ENCODE measurements at regions not wholly inside any gene's neighbourhood (a gene's known extent, or its start where the extent isn't known, plus 50 kb on each side); places are given as distances from the start of the nearest gene placed in this dataset.

DNA sequence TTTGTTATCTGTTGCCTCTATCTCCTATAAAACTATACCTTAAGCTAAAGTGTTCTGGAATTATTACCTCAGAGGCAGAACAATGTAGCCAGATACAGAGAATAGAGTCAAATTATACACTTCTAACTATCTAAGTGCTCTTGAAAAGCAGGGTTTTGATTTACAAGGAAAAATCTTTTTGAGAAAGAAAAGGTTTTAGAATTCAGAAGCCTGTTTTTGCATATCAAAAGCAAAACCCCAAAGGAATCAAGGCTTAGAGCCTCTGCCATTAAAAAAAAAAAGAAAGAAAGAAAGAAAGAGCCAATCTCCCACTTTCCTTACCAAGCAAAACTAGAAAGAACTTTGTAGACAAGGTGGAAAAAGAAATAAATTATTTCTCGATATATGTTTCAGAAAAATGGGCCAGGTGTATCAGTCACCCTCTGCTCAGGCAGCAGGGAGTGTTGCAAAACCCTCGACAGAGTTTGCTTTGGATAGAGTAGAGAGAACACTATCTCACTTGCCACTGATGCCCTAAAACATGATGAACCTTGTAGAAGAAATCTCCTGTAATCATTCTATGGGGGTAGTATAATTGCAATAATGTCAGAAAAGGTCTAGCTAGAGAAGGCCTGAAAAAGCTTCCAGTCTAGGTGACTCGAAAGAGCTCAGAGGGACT lies 318.3 kb downstream of the PCDH10 start:
- DNase-seq (ENCODE audit: low spot score) = no peak

DNA sequence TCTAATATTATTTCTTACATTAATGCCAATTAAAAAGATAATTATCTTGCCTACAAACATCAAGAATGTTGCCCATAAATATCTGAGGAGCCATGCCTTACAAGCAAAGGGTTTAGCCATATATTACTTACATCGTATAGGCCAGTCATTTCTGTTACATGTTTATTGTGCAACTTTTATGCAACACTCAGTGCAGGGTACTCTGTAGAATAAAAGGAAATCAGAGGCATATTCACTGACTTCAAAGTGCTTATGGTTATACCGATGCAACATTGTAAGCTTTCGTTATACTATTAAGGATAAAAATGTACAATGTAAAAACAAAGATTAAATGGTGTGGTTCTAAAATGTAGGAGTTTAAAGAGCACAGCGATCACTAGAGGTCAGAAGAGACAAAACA lies 315.9 kb downstream of the PCDH10 start:
- DNase-seq (ENCODE audit: low spot score) = no peak

GRCh38 chr4:133464311-133464710 lies 315.2 kb downstream of the PCDH10 start:
- DNase-seq (ENCODE audit: low spot score) = no peak

- no peak for DNase-seq (ENCODE audit: low spot score)
These were observed 303.6 kb downstream of the PCDH10 start for GRCh38 chr4:133452678-133453077.

- no peak for DNase-seq (ENCODE audit: low spot score)
These were observed 301.7 kb downstream of the PCDH10 start for GRCh38 chr4:133450813-133451212.

GRCh38 chr4:133440404-133440803 lies 291.3 kb downstream of the PCDH10 start:
- no peak for DNase-seq (ENCODE audit: low spot score)

- DNase-seq (ENCODE audit: low spot score) = no peak
These were observed 290.7 kb downstream of the PCDH10 start for GRCh38 chr4:133439830-133440229.

GRCh38 chr4:133424605-133425004 lies 275.5 kb downstream of the PCDH10 start:
- no peak for DNase-seq (ENCODE audit: low spot score)

- no peak for DNase-seq (ENCODE audit: low spot score)
These were observed 254.8 kb downstream of the PCDH10 start for GRCh38 chr4:133403913-133404312.

- no peak for DNase-seq (ENCODE audit: low spot score)
These were observed 253.5 kb downstream of the PCDH10 start for GRCh38 chr4:133402616-133403015.

DNA sequence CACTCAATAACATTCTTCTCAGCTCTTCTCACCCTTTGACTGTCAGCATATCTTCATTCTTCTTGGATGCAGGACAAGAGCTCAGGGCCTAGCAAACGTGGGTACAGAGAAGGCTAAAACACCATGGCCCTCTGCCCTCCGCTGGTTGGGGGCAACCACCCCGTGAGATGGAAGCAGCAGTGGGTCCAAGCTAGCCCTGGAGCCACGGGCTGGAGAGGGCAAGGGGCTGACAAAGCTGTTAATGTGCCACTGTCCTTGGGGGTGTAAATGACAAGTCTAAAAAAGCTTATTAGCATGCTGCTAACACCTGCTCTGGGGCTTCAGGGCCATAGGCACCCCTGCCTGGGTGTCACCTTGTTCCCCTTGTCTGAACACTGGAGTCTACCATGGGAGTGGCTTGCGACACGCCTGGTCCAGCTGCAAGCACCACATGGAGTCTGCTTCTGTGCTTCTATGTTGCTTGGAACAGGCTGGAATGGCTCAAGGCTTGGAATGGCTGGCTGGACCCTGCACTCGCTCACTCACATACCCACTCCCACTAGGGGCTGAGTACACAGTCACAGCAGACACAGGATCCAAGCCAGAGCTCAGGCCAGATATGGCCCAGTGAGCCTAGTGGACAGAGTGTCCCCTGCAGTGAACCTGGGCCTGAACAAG lies 246.0 kb downstream of the PCDH10 start:
- no peak for DNase-seq (ENCODE audit: low spot score)

DNA sequence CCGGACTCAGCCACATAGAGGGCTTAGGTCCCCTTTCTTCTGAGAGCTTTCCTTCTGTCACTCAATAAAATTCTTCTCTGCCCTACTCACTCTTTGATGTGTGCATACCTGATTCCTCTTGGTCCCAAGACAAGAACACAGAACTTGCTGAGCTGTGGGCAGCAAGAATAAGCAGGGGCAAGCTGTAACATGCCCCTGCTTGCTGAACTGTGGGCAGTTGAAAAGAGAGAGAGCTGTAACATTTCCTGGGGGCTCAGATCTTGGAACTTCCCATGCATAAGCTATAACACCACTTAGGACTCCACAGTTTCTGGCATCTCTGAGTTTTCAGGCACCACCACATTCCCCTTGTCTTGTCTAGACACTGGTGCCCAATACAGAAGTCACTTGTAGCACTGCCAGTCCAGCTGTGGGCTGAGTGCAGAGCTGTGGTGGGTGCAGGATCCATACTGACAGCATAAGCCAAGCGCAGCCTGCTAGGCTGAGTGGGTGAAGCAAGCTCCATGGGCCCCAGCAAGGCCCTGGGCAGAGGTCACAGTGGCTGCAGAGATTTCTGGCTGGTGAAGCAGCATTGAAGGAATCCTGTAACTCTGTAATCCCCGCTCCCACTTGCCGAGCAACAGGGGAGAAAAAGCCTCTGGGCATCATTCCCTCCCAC lies 241.2 kb downstream of the PCDH10 start:
- no peak for DNase-seq (ENCODE audit: low spot score)

- no peak for DNase-seq (ENCODE audit: low spot score)
These were observed 239.9 kb downstream of the PCDH10 start for GRCh38 chr4:133389029-133389428.

DNA sequence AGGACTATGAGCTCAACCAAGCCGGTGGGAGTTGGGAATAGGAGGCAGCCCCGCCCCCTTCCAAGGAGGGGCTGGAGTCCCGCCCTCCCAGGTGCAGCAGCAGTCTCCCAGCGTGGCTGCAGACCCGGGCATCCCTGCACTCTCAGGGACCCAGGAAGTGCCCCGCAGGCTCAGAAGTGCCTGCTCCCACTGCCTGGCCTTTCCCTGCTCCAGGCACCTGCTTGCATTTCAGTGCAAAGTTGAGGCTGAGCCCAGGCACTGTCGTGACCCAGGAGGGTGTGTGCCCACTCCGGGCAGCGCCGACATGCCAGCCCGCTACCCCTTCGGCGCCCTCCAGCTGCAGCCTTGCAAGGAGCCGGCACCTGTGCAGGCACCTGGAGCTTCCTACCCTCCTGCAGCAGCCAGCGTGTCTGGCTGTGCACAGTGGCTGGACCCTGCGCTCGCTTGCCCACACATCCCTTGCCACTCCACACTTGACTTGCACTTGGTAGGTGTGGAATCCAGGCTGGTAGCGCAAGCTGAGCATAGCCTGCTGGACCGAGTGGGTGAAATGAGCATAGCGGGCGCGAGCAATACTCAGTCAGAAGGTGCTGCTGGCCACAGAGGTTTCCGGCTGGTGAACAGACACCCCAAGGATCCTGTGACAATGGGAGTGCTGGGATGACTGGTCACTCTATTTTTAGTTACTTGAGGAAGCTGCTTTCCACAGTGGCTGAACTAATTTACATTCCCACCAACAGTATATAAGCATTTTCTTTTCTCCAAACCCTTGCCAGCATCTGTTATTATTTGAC lies 236.3 kb downstream of the PCDH10 start:
- no peak for DNase-seq (ENCODE audit: low spot score)

- DNase-seq (ENCODE audit: low spot score) = no peak
These were observed 230.8 kb downstream of the PCDH10 start for GRCh38 chr4:133379681-133380438.

- DNase-seq (ENCODE audit: low spot score) = no peak
These were observed 228.2 kb downstream of the PCDH10 start for GRCh38 chr4:133377286-133377685.

- no peak for DNase-seq (ENCODE audit: low spot score)
These were observed 223.6 kb downstream of the PCDH10 start for GRCh38 chr4:133372699-133373098.

GRCh38 chr4:133355633-133356032 lies 206.5 kb downstream of the PCDH10 start:
- DNase-seq (ENCODE audit: low spot score) = no peak

DNA sequence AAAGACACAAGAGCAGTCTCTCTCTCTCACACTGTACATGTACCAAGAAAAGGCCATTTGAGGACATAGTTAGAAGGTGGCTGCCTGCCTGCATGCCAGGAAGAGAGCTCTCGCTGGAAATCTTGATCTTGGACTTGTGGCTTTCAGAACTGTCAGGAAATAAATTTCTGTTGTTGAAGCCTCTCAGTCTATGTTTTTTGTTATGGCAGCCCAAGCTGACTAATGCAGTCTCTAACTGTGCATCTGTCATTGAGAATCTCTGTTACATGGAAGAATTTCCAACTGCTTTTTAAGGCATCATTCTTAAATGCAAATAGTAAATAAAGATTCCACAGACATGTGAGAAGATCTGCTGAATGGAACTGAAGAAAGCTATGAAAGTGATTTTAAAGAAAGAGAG lies 198.3 kb downstream of the PCDH10 start:
- no peak for DNase-seq (ENCODE audit: low spot score)

DNA sequence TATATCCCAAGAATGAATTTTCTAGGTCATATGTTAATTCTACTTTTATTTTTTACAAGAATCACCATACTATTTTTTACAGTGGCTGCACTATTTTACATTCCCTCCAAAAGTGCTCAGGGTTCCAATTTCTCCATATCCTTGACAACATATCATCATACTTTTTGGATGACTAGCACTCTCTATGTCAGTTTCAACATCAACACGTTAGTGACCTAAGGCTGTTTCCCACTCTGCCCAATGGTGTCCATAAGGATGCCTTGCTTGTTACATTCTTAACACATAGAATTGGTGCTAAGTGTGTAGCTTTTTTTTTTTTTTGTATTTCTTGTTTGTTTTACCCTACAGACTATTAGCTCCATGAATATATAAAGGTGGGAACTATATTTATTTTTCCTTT lies 175.4 kb downstream of the PCDH10 start:
- no peak for DNase-seq (ENCODE audit: low spot score)

DNA sequence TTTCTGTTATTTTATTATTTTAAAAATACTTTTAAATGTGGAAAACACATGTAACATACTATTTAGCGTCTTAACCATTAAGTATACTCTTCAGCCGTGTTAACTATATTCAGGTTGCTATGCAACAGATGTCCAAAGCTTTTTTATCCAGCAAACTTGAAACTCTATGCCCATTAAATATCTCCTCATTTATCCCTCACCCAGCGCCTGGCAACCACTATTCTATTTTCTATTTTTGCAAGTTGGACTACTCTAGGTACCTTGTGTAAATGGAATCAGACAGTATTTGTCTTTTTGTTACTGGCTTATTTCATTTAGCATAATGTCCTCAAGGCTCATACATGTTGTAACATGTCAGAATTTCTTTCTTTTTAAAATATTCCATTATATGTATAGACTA lies 174.6 kb downstream of the PCDH10 start:
- DNase-seq (ENCODE audit: low spot score) = no peak
